K562 (cell line): ENCODE measurements at regions not wholly inside any gene's neighbourhood (a gene's known extent, or its start where the extent isn't known, plus 50 kb on each side); places are given as distances from the start of the nearest gene placed in this dataset.

Experiments used
- ATAC-seq: fragments of 200-7000 bp; cut with Tn5 transposase; 3 replicates; pipeline ENCODE4 v1.9.1; 2020; ENCODE audit warnings: moderate library complexity
- BruUV-seq: library from RNA; stranded (reverse); fragments of 400-500 nt; replicated peaks from 2 replicates; lab custom pipeline; 2021; lab: Mats Ljungman, UMichigan
- CTCF ChIA-PET: fragments of 300-600 bp; formaldehyde crosslinking; extraction: SDS; loops from one replicate; lab custom pipeline; 2021; ENCODE audit warnings: low intra/inter-chr PET ratio; lab: Yijun Ruan, JAX
- POLR2A ChIA-PET: fragments of 300-600, 350-650 bp; sonication (Branson Sonifier 250); formaldehyde crosslinking; extraction: SDS; loops from one replicate; lab custom pipeline; 2021; ENCODE audit warnings: antibody characterized with exemption, inconsistent platforms; lab: Yijun Ruan, JAX
- DNase-seq, 4 experiments: peaks; one replicate each; pipeline versions ENCODE4 v3.0.0 to v3.0.0-alpha.2; 2011 to 2018; ENCODE audit warnings: low spot score in 3 of 4, mixed read lengths in 3 of 4; ENCODE audit errors: extremely low read depth in 1 of 4
- FAIRE-seq: peaks from 2 replicates; lab custom pipeline; 2011; peaks lifted over from hg19 to GRCh38; lab: Jason Lieb, UNC
- H2AFZ ChIP-seq: 2 replicates; pipeline ENCODE4 v1.6.0; 2011; ENCODE audit warnings: low read depth, low read length, control low read depth, inconsistent platforms
- H3K27ac ChIP-seq: fragments of 200-600 bp; 3 replicates; pipeline ENCODE4 v1.8.0; 2011; ENCODE audit warnings: low read depth, mild to moderate bottlenecking, control low read depth, inconsistent platforms, low read length, moderate library complexity, mixed read lengths; ENCODE audit errors: extremely low read depth
- H3K27me3 ChIP-seq, 2 experiments: fragments of 300-600 bp in 1 of 2; 2 replicates in 1 of 2; 3 replicates in 1 of 2; pipeline versions ENCODE4 v1.6.0 to v1.8.0; 2011; ENCODE audit warnings: inconsistent platforms in 2 of 2, low read length in 2 of 2, mild to moderate bottlenecking in 1 of 2, mixed read lengths in 1 of 2, moderate library complexity in 1 of 2; ENCODE audit not compliant: control insufficient read depth in 2 of 2, insufficient read depth in 2 of 2
- H3K36me3 ChIP-seq: fragments of 300-600 bp; 3 replicates; pipeline ENCODE4 v1.8.0; 2011; ENCODE audit warnings: mild to moderate bottlenecking, low read length, inconsistent platforms; ENCODE audit not compliant: control insufficient read depth, insufficient read depth
- H3K4me1 ChIP-seq, 2 experiments: fragments of 200-600 bp in 1 of 2; replicated peaks in 1 of 2; 2 replicates in 1 of 2; 3 replicates in 1 of 2; pipeline versions ENCODE4 v1.5.1 to v1.8.0; 2011; ENCODE audit warnings: inconsistent platforms in 2 of 2, low read length in 2 of 2, mild to moderate bottlenecking in 1 of 2, mixed read lengths in 1 of 2, moderate library complexity in 1 of 2; ENCODE audit not compliant: control insufficient read depth in 2 of 2, insufficient read depth in 2 of 2
- H3K4me2 ChIP-seq: 2 replicates; pipeline ENCODE4 v1.6.1; 2011; ENCODE audit warnings: low read length, control low read depth, inconsistent platforms, mixed read lengths; ENCODE audit not compliant: insufficient read depth
- H3K4me3 ChIP-seq: fragments of 200-600 bp; sonication (generic), shearing (Covaris generic); 2 replicates; pipeline ENCODE4 v1.5.1; 2016; ENCODE audit warnings: control low read depth, inconsistent platforms
- H3K79me2 ChIP-seq: fragments of 200-600 bp; 3 replicates; pipeline ENCODE4 v1.8.0; 2011; ENCODE audit warnings: low read length, inconsistent platforms; ENCODE audit not compliant: control insufficient read depth, insufficient read depth
- H3K9ac ChIP-seq, 2 experiments: 2 replicates each; pipeline versions ENCODE4 v1.6.0 to v1.6.1; 2011; ENCODE audit warnings: low read depth in 2 of 2, low read length in 2 of 2, control low read depth in 1 of 2, inconsistent platforms in 1 of 2, mild to moderate bottlenecking in 1 of 2, mixed read lengths in 1 of 2; ENCODE audit not compliant: insufficient read depth in 1 of 2
- H3K9me1 ChIP-seq: one replicate; pipeline ENCODE4 v1.6.0; 2011; ENCODE audit warnings: inconsistent platforms, mild to moderate bottlenecking, low read length, moderate library complexity; ENCODE audit not compliant: control insufficient read depth, insufficient read depth
- H3K9me3 ChIP-seq: replicated peaks from 2 replicates; pipeline ENCODE4 v1.5.1; 2011; ENCODE audit warnings: low read depth, low read length, inconsistent platforms; ENCODE audit not compliant: control insufficient read depth, insufficient read depth
- H4K20me1 ChIP-seq: replicated peaks from 2 replicates; pipeline ENCODE4 v1.6.1; 2011; ENCODE audit warnings: low read length, inconsistent platforms, mixed read lengths; ENCODE audit not compliant: control insufficient read depth, insufficient read depth
- CXXC5 ChIP-seq: fragments of 250-450 bp; sonication (Bioruptor Pico); IDR thresholded peaks from 2 replicates; pipeline ENCODE4 v1.8.0; 2022; ENCODE audit warnings: inconsistent platforms, mild to moderate bottlenecking, moderate library complexity
- RAD21 ChIP-seq, 2 experiments: fragments of 250-450 bp in 1 of 2; fragments of 450-650 bp in 1 of 2; sonication (Bioruptor Pico) in 1 of 2; formaldehyde crosslinking in 1 of 2; IDR thresholded peaks in 1 of 2; conservative IDR thresholded peaks in 1 of 2; 2 replicates each; pipeline versions ENCODE4 v1.4.0 to v1.8.0; 2020 to 2022; ENCODE audit warnings: mild to moderate bottlenecking in 2 of 2, moderate library complexity in 1 of 2
- WGBS: fragments of 100-300 bp; shearing (Covaris generic); methylation state at CpG from one replicate; pipeline ENCODE4 v1.1.6; 2016; ENCODE audit warnings: low coverage, mixed read lengths; ENCODE audit not compliant: insufficient coverage; ENCODE audit errors: missing lambda C conversion rate; 5-methylcytosine and 5-hydroxymethylcytosine counted together
- in situ Hi-C: fragments of 300-500 bp; cut with MboI; formaldehyde crosslinking; loops from 4 replicates; pipeline ENCODE4 v1.15.0; 2018; ENCODE audit warnings: inconsistent platforms, mixed read lengths
- intact Hi-C: fragments of 100-400 bp; cut with micrococcal nuclease; formaldehyde crosslinking; loops from 2 replicates; pipeline ENCODE4 v1.14.2; 2022
- TF ChIP-seq, protein P1 (sequence below), 3 experiments: IDR thresholded peaks in 2 of 3; conservative IDR thresholded peaks in 1 of 3; 2 replicates each; pipeline ENCODE4 v1.5.1; 2011 to 2012; ENCODE audit warnings: low read length in 3 of 3, mild to moderate bottlenecking in 3 of 3, control low read depth in 2 of 3, improper control_type of control experiment in 1 of 3, inconsistent platforms in 1 of 3, low read depth in 1 of 3, mixed read lengths in 1 of 3, moderate library complexity in 1 of 3; ENCODE audit not compliant: insufficient read depth in 2 of 3
- TF ChIP-seq, protein P2 (sequence below): fragments of 250-450 bp; sonication (Bioruptor Pico); IDR thresholded peaks from 2 replicates; pipeline ENCODE4 v1.4.0; 2020

DNA sequence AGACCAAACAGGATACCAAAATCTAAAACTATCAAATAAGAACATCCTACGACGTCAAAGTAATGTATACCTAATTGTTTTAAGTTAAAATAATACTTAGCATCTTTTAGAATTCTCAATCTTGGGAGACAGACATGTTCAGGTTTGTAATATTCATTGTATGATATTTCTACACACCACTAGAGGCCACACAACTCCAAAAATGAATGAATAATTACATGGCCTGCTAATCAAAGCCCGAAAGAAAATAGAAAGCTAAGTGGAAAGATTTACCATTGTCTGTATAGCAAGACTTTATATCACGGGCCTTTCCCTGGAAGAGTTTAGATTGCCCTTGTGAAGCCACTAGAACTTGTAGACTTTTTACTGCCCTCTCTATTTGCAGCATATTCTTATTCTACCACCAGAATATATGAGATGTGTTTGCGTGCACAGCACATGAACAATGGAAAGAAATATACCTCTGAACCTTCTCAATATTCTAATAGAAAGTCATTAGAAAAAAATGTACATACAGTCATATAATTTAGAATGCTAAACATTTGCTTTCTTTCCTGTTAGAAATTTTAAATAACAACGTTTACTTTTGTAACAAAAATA is 380.1 kb upstream of the NUDT12 start:
- no TSS peak for BruUV-seq
- no peaks in the 10 kb centered on the region for H3K9me1 ChIP-seq
- H3K4me2 ChIP-seq: no peak overlapping the region
- H2AFZ ChIP-seq: no peak overlapping the region
- H3K27ac ChIP-seq: no peak overlapping the region
- no peaks in the 10 kb centered on the region for H3K27me3 ChIP-seq
- H3K4me3 ChIP-seq: no peak overlapping the region
- no peaks in the 10 kb centered on the region for H3K79me2 ChIP-seq
- DNase-seq (no peak), FAIRE-seq (peak; percentile 56), ATAC-seq (peak; percentile 54; the same call in 1 of the 3 replicates)
- in situ Hi-C loops (no loop called here), intact Hi-C loops (no loop called here)
- no peaks in the 10 kb centered on the region for H3K4me1 ChIP-seq
- ChIA-PET CTCF (no interaction called here), POLR2A (no interaction called here)
- H4K20me1 ChIP-seq: no peaks in the 10 kb centered on the region
- no peaks in the 10 kb centered on the region for H3K9me3 ChIP-seq
- TF ChIP-seq, protein P1, sequence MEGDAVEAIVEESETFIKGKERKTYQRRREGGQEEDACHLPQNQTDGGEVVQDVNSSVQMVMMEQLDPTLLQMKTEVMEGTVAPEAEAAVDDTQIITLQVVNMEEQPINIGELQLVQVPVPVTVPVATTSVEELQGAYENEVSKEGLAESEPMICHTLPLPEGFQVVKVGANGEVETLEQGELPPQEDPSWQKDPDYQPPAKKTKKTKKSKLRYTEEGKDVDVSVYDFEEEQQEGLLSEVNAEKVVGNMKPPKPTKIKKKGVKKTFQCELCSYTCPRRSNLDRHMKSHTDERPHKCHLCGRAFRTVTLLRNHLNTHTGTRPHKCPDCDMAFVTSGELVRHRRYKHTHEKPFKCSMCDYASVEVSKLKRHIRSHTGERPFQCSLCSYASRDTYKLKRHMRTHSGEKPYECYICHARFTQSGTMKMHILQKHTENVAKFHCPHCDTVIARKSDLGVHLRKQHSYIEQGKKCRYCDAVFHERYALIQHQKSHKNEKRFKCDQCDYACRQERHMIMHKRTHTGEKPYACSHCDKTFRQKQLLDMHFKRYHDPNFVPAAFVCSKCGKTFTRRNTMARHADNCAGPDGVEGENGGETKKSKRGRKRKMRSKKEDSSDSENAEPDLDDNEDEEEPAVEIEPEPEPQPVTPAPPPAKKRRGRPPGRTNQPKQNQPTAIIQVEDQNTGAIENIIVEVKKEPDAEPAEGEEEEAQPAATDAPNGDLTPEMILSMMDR (IDR thresholded peaks at IDR 0.05 in 2 of 3, conservative IDR thresholded peaks at IDR 0.05 in 1 of 3; ENCODE audit: insufficient read depth in 2 of 3, low read depth in 1 of 3, low read length in 3 of 3): peak in 1 of 3 experiments; percentile 23; a peak in 1 of 6 replicates
- TF ChIP-seq RAD21 (CRISPR knock-in tag; conservative IDR thresholded peaks at IDR 0.05 in 1 of 2, IDR thresholded peaks at IDR 0.05 in 1 of 2) (peak in 1 of 2 experiments; percentile 46; a peak in 2 of 4 replicates), CXXC5 (CRISPR knock-in tag) (no peak)
- TF ChIP-seq, protein P2, sequence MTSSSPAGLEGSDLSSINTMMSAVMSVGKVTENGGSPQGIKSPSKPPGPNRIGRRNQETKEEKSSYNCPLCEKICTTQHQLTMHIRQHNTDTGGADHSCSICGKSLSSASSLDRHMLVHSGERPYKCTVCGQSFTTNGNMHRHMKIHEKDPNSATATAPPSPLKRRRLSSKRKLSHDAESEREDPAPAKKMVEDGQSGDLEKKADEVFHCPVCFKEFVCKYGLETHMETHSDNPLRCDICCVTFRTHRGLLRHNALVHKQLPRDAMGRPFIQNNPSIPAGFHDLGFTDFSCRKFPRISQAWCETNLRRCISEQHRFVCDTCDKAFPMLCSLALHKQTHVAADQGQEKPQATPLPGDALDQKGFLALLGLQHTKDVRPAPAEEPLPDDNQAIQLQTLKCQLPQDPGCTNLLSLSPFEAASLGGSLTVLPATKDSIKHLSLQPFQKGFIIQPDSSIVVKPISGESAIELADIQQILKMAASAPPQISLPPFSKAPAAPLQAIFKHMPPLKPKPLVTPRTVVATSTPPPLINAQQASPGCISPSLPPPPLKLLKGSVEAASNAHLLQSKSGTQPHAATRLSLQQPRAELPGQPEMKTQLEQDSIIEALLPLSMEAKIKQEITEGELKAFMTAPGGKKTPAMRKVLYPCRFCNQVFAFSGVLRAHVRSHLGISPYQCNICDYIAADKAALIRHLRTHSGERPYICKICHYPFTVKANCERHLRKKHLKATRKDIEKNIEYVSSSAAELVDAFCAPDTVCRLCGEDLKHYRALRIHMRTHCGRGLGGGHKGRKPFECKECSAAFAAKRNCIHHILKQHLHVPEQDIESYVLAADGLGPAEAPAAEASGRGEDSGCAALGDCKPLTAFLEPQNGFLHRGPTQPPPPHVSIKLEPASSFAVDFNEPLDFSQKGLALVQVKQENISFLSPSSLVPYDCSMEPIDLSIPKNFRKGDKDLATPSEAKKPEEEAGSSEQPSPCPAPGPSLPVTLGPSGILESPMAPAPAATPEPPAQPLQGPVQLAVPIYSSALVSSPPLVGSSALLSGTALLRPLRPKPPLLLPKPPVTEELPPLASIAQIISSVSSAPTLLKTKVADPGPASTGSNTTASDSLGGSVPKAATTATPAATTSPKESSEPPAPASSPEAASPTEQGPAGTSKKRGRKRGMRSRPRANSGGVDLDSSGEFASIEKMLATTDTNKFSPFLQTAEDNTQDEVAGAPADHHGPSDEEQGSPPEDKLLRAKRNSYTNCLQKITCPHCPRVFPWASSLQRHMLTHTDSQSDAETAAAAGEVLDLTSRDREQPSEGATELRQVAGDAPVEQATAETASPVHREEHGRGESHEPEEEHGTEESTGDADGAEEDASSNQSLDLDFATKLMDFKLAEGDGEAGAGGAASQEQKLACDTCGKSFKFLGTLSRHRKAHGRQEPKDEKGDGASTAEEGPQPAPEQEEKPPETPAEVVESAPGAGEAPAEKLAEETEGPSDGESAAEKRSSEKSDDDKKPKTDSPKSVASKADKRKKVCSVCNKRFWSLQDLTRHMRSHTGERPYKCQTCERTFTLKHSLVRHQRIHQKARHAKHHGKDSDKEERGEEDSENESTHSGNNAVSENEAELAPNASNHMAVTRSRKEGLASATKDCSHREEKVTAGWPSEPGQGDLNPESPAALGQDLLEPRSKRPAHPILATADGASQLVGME (CRISPR knock-in tag): no peak
- no peaks in the 10 kb centered on the region for H3K36me3 ChIP-seq
- no peak overlapping the region for H3K9ac ChIP-seq
- 0% methylated on average over 6 of the region's 6 CpGs for WGBS
